ENCODE measurements at regions not wholly inside any gene's neighbourhood (a gene's known extent, or its start where the extent isn't known, plus 50 kb on each side); places are given as distances from the start of the nearest gene placed in this dataset.

GRCh38 chr6:113671421-113671820 lies 185.7 kb upstream of the MARCKS start:
- TF ChIP-seq CTCF (IDR thresholded peaks at IDR 0.05) (no peak), POLR2A (IDR thresholded peaks at IDR 0.05) (no peak)

Measured in esophagus squamous epithelium (tissue), 4 donors.